ENCODE measurements at regions not wholly inside any gene's neighbourhood (a gene's known extent, or its start where the extent isn't known, plus 50 kb on each side); places are given as distances from the start of the nearest gene placed in this dataset.

DNA sequence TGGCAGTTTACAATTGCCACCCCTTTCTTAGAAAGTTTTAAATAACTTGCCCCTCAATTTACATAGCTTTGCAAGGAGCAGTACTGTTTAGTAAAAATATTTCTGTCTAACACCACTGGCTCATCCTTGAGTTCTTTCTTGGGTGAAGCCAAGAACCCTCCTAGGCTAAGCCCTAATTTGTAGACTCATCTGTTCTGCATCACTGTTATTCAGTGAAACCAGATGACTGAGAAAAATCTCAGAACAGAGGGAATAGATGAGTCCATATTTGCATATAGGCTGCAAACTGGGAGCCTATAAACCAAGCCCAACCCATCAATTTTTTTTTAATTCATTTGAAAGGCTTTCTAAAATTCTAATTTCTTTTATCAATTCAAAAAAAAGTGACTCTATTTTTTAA is 161.4 kb upstream of the TFPI start:
- Histone ChIP-seq H3K4me3 (ENCODE audit: low read depth, low read length, poor library complexity, severe bottlenecking) (no peak overlapping the region), H3K27me3 (replicated peaks; ENCODE audit: insufficient read depth, low read depth, low read length, poor library complexity) (no peaks in the 10 kb centered on the region), H3K36me3 (ENCODE audit: insufficient read depth, low read length, poor library complexity, severe bottlenecking) (no peaks in the 10 kb centered on the region), H3K4me1 (ENCODE audit: insufficient read depth, low read length, poor library complexity, severe bottlenecking) (no peaks in the 10 kb centered on the region), H3K9me3 (ENCODE audit: low read depth, low read length, poor library complexity, severe bottlenecking) (no peaks in the 10 kb centered on the region), H3K27ac (ENCODE audit: low read depth, low read length, poor library complexity, severe bottlenecking) (no peak overlapping the region)
- intact Hi-C loops (cut with micrococcal nuclease; ENCODE audit: unreplicated experiment) = no loop called here
- TF ChIP-seq CTCF (conservative IDR thresholded peaks at IDR 0.05; ENCODE audit: low read depth, low read length) = no peak
- TF ChIP-seq EZH2 (IDR thresholded peaks at IDR 0.05; ENCODE audit: borderline replicate concordance, low read depth, low read length, poor library complexity, severe bottlenecking) = no peak
- no peak for DNase-seq (ENCODE audit: low spot score)
- no TSS peak for BruUV-seq (replicated peaks)
- CTCF ChIA-PET = no interaction called here
- POLR2A ChIA-PET (ENCODE audit: low non-redundant PET) = interaction anchor here (0.6 kb wide), 1 partner anchor 25 kb away, joined by 6 read pairs; no protein-coding TSS in a partner anchor

- POLR2A ChIA-PET (ENCODE audit: low non-redundant PET) = no interaction called here
- DNase-seq (ENCODE audit: low spot score) = no peak
- H3K4me1 ChIP-seq (ENCODE audit: insufficient read depth, low read length, poor library complexity, severe bottlenecking) = no peaks in the 10 kb centered on the region
- intact Hi-C loops (cut with micrococcal nuclease; ENCODE audit: unreplicated experiment) = no loop called here
- no peaks in the 10 kb centered on the region for H3K9me3 ChIP-seq (ENCODE audit: low read depth, low read length, poor library complexity, severe bottlenecking)
- H3K27ac ChIP-seq (ENCODE audit: low read depth, low read length, poor library complexity, severe bottlenecking) = no peak overlapping the region
- TF ChIP-seq EZH2 (IDR thresholded peaks at IDR 0.05; ENCODE audit: borderline replicate concordance, low read depth, low read length, poor library complexity, severe bottlenecking) = no peak
- no peak for TF ChIP-seq CTCF (conservative IDR thresholded peaks at IDR 0.05; ENCODE audit: low read depth, low read length)
- no peak overlapping the region for H3K4me3 ChIP-seq (ENCODE audit: low read depth, low read length, poor library complexity, severe bottlenecking)
- CTCF ChIA-PET = no interaction called here
- no peaks in the 10 kb centered on the region for H3K36me3 ChIP-seq (ENCODE audit: insufficient read depth, low read length, poor library complexity, severe bottlenecking)
- BruUV-seq (replicated peaks) = no TSS peak
- H3K27me3 ChIP-seq (replicated peaks; ENCODE audit: insufficient read depth, low read depth, low read length, poor library complexity) = no peaks in the 10 kb centered on the region
These were observed 162.1 kb upstream of the TFPI start for GRCh38 chr2:187716301-187716700.

DNA sequence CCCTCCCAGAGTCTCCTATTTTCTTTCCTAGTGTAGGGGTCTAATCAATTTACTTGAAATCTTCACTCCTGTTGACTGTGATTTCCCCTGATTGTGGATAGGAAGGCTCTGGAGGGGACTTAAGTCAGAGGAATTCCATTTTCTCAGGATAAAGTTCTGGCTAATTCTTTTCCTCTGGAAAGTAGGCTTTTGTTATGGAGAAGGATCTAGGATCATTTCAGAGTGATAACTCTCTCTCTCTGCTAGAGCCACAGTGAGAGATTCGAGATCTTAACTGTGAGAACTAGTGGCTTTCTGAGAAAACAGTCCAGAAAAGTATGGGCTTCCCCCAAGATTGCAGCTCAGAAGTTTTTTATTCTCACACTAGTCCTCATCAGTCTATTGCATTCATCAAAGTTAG is 163.9 kb upstream of the TFPI start:
- CTCF ChIA-PET = no interaction called here
- POLR2A ChIA-PET (ENCODE audit: low non-redundant PET) = no interaction called here
- H3K4me3 ChIP-seq (ENCODE audit: low read depth, low read length, poor library complexity, severe bottlenecking) = no peak overlapping the region
- no peaks in the 10 kb centered on the region for H3K36me3 ChIP-seq (ENCODE audit: insufficient read depth, low read length, poor library complexity, severe bottlenecking)
- no peaks in the 10 kb centered on the region for H3K9me3 ChIP-seq (ENCODE audit: low read depth, low read length, poor library complexity, severe bottlenecking)
- no peak overlapping the region for H3K27ac ChIP-seq (ENCODE audit: low read depth, low read length, poor library complexity, severe bottlenecking)
- intact Hi-C loops (cut with micrococcal nuclease; ENCODE audit: unreplicated experiment) = no loop called here
- no TSS peak for BruUV-seq (replicated peaks)
- no peak for DNase-seq (ENCODE audit: low spot score)
- H3K27me3 ChIP-seq (replicated peaks; ENCODE audit: insufficient read depth, low read depth, low read length, poor library complexity) = no peaks in the 10 kb centered on the region
- TF ChIP-seq CTCF (conservative IDR thresholded peaks at IDR 0.05; ENCODE audit: low read depth, low read length) (no peak), EZH2 (IDR thresholded peaks at IDR 0.05; ENCODE audit: borderline replicate concordance, low read depth, low read length, poor library complexity, severe bottlenecking) (no peak)
- no peaks in the 10 kb centered on the region for H3K4me1 ChIP-seq (ENCODE audit: insufficient read depth, low read length, poor library complexity, severe bottlenecking)

Data from A673 (cell line).